OCI-LY3 (cell line): ENCODE measurements at regions not wholly inside any gene's neighbourhood (a gene's known extent, or its start where the extent isn't known, plus 50 kb on each side); places are given as distances from the start of the nearest gene placed in this dataset.

Experiments used
- H2AFZ ChIP-seq: fragments of 200-600, 300-600 bp; shearing (Covaris generic); 2 replicates; pipeline ENCODE4 v1.6.0; 2014; ENCODE audit warnings: antibody characterized with exemption, low read depth, low read length
- H3K27ac ChIP-seq: fragments of 200-600, 300-600 bp; sonication (generic); 2 replicates; pipeline ENCODE4 v1.5.1; 2014; ENCODE audit warnings: mild to moderate bottlenecking, low read length, moderate library complexity, mixed read lengths
- H3K27me3 ChIP-seq: fragments of 200-600, 300-600 bp; sonication (generic); 2 replicates; pipeline ENCODE4 v1.6.1; 2014; ENCODE audit warnings: low read depth, low read length, mixed read lengths
- H3K36me3 ChIP-seq: fragments of 200-600, 300-600 bp; sonication (generic); replicated peaks from 2 replicates; pipeline ENCODE3; 2014; ENCODE audit warnings: low read depth, low read length, mixed read lengths
- H3K4me1 ChIP-seq: fragments of 300-600, 200-600 bp; sonication (generic); 2 replicates; pipeline ENCODE4 v1.6.1; 2014; ENCODE audit warnings: low read length, mixed read lengths
- H3K4me2 ChIP-seq: fragments of 200-600, 300-600 bp; sonication (generic); 2 replicates; pipeline ENCODE4 v1.6.1; 2014; ENCODE audit warnings: low read length, mixed read lengths
- H3K4me3 ChIP-seq: fragments of 300-600, 200-600 bp; sonication (generic); 2 replicates; pipeline ENCODE4 v1.5.1; 2014; ENCODE audit warnings: antibody characterized with exemption, mild to moderate bottlenecking, low read length, moderate library complexity
- H3K79me2 ChIP-seq: fragments of 300-600, 200-600 bp; shearing (Covaris generic); 2 replicates; pipeline ENCODE4 v1.6.1; 2014; ENCODE audit warnings: mild to moderate bottlenecking, low read length, mixed read lengths
- H3K9ac ChIP-seq: fragments of 300-600, 200-600 bp; shearing (Covaris generic); 2 replicates; pipeline ENCODE4 v1.6.0; 2014; ENCODE audit warnings: mild to moderate bottlenecking, low read length, moderate library complexity
- H3K9me3 ChIP-seq: fragments of 200-600, 300-600 bp; shearing (Covaris generic); 2 replicates; pipeline ENCODE4 v1.6.1; 2014; ENCODE audit warnings: low read length, mixed read lengths; ENCODE audit not compliant: insufficient read depth
- H4K20me1 ChIP-seq: fragments of 200-600, 300-600 bp; sonication (generic); 2 replicates; pipeline ENCODE4 v1.6.1; 2016; ENCODE audit warnings: low read length, mixed read lengths; ENCODE audit not compliant: insufficient read depth
- EZH2phosphoT487 ChIP-seq: fragments of 200-600 bp; shearing (Covaris generic); IDR thresholded peaks from 2 replicates; pipeline ENCODE4 v1.6.1; 2018; ENCODE audit warnings: antibody characterized with exemption, mixed run types, low read depth
- TF ChIP-seq, protein P1 (sequence below): fragments of 200-600, 300-600 bp; sonication (generic); IDR thresholded peaks from 2 replicates; pipeline ENCODE4 v1.5.1; 2014; ENCODE audit warnings: antibody characterized with exemption, low read length, low read depth

DNA sequence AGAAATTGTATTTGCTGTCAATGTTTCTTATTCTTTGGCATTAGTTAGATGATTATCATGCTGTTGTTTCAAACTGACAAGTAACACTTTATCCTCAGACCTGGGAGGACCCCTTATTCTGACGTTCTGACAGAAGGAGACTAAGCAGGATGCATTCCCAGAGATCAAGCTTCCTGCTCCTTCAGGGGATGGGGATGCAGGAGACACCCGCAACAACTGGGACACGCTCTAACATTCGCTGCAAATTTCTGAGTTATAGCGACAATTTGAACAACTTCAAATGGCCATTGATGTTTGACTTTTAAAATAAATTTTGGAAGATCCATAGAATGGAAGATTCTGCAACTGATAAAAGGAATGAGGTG lies 69.0 kb upstream of the ZNF184 start:
- no peaks in the 10 kb centered on the region for H3K27me3 ChIP-seq
- no peak overlapping the region for H2AFZ ChIP-seq
- no peaks in the 10 kb centered on the region for H3K36me3 ChIP-seq
- H3K27ac ChIP-seq = no peak overlapping the region
- H3K4me2 ChIP-seq = peak overlapping the region; percentile 65
- no peak for TF ChIP-seq EZH2phosphoT487
- TF ChIP-seq, protein P1, sequence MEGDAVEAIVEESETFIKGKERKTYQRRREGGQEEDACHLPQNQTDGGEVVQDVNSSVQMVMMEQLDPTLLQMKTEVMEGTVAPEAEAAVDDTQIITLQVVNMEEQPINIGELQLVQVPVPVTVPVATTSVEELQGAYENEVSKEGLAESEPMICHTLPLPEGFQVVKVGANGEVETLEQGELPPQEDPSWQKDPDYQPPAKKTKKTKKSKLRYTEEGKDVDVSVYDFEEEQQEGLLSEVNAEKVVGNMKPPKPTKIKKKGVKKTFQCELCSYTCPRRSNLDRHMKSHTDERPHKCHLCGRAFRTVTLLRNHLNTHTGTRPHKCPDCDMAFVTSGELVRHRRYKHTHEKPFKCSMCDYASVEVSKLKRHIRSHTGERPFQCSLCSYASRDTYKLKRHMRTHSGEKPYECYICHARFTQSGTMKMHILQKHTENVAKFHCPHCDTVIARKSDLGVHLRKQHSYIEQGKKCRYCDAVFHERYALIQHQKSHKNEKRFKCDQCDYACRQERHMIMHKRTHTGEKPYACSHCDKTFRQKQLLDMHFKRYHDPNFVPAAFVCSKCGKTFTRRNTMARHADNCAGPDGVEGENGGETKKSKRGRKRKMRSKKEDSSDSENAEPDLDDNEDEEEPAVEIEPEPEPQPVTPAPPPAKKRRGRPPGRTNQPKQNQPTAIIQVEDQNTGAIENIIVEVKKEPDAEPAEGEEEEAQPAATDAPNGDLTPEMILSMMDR = no peak
- no peaks in the 10 kb centered on the region for H3K9me3 ChIP-seq
- peak overlapping the region; percentile 67 for H3K4me3 ChIP-seq
- H4K20me1 ChIP-seq = no peaks in the 10 kb centered on the region
- peaks cover 5% of the 10 kb centered on the region; the same call in 1 of the 2 replicates for H3K4me1 ChIP-seq
- H3K9ac ChIP-seq = no peak overlapping the region
- H3K79me2 ChIP-seq = no peaks in the 10 kb centered on the region

DNA sequence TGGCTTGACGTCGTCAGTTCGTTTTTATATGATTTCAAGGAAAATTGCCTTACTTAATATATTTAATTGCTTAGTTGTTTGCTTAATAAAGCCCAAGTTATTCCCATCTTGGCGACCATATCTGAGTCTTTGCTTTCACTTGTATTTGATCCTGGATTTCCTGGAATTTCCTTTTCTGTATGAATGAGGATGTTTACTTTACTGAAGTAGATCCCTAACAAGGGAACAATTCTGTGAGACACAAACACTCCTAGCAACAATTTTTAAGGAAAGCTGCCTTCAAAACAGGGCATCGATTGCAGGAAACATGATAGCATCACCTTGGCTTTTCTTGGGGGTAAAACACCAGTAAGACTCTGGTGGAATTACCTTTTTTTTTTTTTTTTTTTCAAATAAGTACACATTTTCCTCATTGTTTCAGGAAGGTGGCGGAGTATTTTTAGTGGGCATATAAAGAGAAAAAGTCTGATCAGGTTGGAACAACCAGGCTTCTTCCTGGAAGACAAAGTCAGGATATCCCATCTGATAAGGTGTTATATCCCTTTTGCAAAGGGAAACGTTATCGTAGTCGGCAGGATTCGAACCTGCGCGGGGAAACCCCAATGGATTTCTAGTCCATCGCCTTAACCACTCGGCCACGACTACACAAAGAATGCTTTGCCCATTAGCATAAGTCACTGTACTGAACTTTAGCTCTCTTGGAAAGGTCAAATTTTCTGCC lies 68.5 kb upstream of the ZNF184 start:
- H3K36me3 ChIP-seq = no peaks in the 10 kb centered on the region
- H3K4me2 ChIP-seq = peak overlapping the region; percentile 65
- no peak overlapping the region for H3K27ac ChIP-seq
- H4K20me1 ChIP-seq = no peaks in the 10 kb centered on the region
- no peak overlapping the region for H2AFZ ChIP-seq
- H3K9ac ChIP-seq = no peak overlapping the region
- peak overlapping the region; percentile 67 for H3K4me3 ChIP-seq
- H3K27me3 ChIP-seq = no peaks in the 10 kb centered on the region
- peaks cover 5% of the 10 kb centered on the region; the same call in 1 of the 2 replicates for H3K4me1 ChIP-seq
- H3K79me2 ChIP-seq = no peaks in the 10 kb centered on the region
- TF ChIP-seq, protein P1 = no peak
- TF ChIP-seq EZH2phosphoT487 = no peak
- H3K9me3 ChIP-seq = no peaks in the 10 kb centered on the region

DNA sequence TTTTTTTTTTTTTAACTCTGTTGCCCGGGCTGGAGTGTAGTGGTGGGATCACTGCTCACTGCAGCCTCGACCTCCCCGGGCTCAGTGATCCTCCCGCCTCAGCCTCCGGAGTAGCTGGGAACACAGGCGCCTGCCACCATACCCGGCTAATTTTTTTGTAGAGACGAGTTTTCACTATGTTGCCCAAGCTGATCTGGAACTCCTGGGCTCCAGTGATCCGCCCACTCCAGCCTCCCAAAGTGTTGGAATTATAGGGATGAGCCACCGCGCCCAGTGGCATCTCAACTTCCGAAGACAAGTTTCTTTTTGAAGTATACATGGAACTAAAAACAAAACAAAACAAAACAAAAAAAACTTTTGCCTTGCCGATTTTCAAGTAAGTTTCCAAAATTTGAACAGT lies 66.6 kb upstream of the ZNF184 start:
- no peaks in the 10 kb centered on the region for H3K27me3 ChIP-seq
- no peak overlapping the region for H3K4me2 ChIP-seq
- TF ChIP-seq EZH2phosphoT487 = no peak
- TF ChIP-seq, protein P1 = no peak
- no peak overlapping the region for H2AFZ ChIP-seq
- H3K79me2 ChIP-seq = no peaks in the 10 kb centered on the region
- no peak overlapping the region for H3K27ac ChIP-seq
- H3K9me3 ChIP-seq = no peaks in the 10 kb centered on the region
- no peaks in the 10 kb centered on the region for H4K20me1 ChIP-seq
- no peak overlapping the region for H3K9ac ChIP-seq
- H3K36me3 ChIP-seq = no peaks in the 10 kb centered on the region
- no peak overlapping the region for H3K4me3 ChIP-seq
- peaks cover 5% of the 10 kb centered on the region; the same call in 1 of the 2 replicates for H3K4me1 ChIP-seq

DNA sequence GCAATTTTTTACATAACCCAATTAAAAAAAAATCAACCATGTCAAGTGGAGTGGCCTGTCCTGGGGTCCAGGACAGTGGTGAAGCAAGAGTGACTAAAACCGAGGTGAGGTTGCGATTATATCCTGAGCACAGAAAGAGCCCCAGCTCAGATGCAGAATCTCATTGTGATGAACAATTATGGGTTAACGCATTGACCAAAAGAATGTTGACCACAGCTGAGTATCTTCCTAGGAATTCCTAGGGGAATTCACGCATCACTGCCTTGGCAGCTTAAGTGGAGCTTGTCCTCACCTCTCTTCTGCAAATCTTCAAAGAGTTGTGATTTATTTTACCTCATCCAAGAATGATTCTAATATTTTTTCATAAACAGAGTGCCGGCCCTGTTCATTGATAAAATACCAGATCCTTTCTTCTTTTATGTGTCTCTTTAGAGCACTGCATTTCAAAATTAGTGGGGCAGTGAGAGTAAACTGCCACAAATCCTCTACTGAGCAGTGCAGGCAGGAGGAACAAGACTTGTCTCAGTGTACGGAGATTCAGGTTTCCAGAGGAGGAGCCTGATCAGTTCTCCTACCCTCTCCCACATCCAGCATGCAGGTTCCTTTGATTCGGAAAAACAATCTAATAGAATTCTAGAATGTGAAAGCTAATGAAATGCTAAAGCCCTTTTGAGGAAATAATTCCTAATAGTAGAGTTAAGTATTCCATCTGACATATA lies 60.1 kb upstream of the ZNF184 start:
- no peak overlapping the region for H2AFZ ChIP-seq
- H3K36me3 ChIP-seq = no peaks in the 10 kb centered on the region
- no peak overlapping the region for H3K4me2 ChIP-seq
- no peak overlapping the region for H3K27ac ChIP-seq
- no peaks in the 10 kb centered on the region for H3K9me3 ChIP-seq
- no peaks in the 10 kb centered on the region for H3K27me3 ChIP-seq
- H3K9ac ChIP-seq = no peak overlapping the region
- H4K20me1 ChIP-seq = no peaks in the 10 kb centered on the region
- H3K4me1 ChIP-seq = no peaks in the 10 kb centered on the region
- no peaks in the 10 kb centered on the region for H3K79me2 ChIP-seq
- TF ChIP-seq, protein P1 = no peak
- TF ChIP-seq EZH2phosphoT487 = no peak
- H3K4me3 ChIP-seq = no peak overlapping the region
